Hematopoietic multipotent progenitor cell treated with erythropoietin and hydrocortisone succinate and interleukin-3 and kit ligand, for 6 days (in vitro differentiated cells): ENCODE measurements at regions not wholly inside any gene's neighbourhood (a gene's known extent, or its start where the extent isn't known, plus 50 kb on each side); places are given as distances from the start of the nearest gene placed in this dataset.
"Not testable (repeated sequence)": the region's sequence is repeated elsewhere in the genome, so short reads cannot be mapped to it uniquely, and the experiment has no call there.

Source experiments
- DNase-seq: peaks from one replicate; pipeline ENCODE4 v3.0.0-alpha.2; 2015

- no peak for DNase-seq
Observed at GRCh38 chr4:117135634-117136354, 50.4 kb upstream of the TRAM1L1 start.

DNA sequence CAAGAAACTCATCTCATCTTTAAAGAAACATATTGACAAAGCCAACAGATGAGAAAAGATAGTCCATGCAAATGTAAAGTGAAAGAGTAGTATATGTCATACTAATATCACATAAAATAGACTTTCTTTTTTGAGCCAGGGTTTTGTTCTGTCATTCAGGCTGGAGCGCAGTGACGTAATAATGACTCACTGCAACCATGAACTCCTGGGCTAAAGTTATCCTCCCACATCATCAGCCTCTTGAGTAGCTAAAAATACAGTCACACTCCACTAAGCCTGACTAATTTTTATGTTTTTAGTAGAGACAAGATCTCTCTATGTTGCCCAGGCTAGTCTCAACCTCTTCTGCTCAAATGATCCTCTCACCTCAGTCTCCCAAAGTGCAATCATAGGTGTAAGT lies 51.8 kb upstream of the TRAM1L1 start:
- DNase-seq, result no peak

DNA sequence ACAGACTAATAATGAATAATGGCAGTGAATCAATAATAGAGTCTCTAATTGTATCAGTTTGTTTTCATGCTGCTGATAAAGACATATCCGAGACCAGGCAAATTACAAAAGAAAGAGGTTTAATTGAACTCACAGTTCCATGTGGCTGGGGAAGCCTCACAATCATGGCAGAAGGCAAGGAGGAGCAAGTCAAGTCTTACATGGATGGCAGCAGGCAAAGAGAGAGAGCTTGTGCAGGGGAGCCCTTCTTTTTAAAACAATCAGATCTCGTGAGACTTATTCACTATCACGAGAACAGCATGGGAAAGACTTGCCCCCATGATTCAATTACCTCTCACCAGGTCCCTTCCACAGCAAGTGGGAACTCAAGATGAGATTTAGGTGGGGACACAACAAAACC lies 53.4 kb upstream of the TRAM1L1 start:
- not testable (repeated sequence) for DNase-seq

DNA sequence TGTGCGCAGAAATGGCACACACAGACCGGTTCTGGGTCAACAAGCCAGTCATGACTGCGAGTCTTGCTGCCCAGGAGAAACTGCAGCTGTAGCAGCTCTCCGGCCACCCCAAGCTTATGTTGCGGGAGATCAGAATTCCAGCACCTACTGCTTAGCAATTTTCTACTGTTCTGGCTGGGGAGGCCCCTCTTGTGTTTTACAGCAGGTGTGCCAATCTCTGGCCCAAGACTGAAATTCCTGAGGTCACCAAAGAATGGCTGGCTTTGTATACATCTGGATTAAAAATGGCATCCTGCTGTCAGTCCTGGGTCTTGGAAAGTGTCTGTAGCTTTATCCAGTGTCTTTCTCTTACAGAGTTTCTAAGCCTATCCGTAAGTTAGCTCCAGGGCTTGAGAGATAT lies 68.9 kb upstream of the TRAM1L1 start:
- no peak for DNase-seq

GRCh38 chr4:117156806-117157205 lies 71.4 kb upstream of the TRAM1L1 start:
- no peak for DNase-seq

DNA sequence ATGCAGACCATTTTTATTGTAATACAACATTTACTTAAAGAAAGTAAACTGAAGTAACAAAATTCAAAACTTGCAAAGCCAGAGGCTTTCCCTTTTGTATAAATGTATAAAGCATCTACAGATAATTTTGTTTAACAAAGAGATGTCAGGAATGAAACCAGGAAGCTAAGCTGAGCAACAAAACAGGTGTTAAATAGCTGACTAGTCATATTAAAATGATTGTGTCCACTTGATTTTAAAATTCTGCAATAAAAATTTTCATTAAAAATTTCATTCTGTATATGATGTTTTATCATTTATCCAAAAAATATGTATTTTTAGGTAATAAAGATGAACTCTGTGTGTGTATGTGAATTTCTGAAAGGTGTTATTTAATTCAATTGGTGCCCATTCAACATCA lies 72.0 kb upstream of the TRAM1L1 start:
- no peak for DNase-seq

- no peak for DNase-seq
Observed at GRCh38 chr4:117162976-117163375, 77.6 kb upstream of the TRAM1L1 start.

- DNase-seq, result peak; percentile 1
Observed at GRCh38 chr4:117164338-117164737, 79.0 kb upstream of the TRAM1L1 start.

- DNase-seq, result not testable (repeated sequence)
Observed at GRCh38 chr4:117175369-117175768, 90.0 kb upstream of the TRAM1L1 start.

- DNase-seq, result no peak
Observed at GRCh38 chr4:117203231-117203630, 117.9 kb upstream of the TRAM1L1 start.

DNA sequence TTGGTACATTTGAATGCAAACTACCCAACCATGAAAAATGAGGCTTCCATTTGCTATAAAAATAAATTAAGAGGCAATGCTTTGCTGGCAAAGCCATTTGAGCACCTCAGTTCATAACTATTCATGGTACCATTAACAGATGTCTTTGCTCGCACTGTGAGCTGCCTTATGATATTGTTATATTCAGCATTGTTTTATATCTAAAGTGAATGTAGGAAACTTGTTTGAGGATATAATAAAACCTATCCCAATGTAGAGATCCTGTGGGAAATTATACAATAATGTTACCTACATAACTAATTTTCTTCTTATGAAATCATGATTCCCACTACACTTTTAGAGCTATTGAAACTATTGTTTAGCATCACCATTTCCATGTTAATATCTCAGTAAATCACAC lies 125.2 kb upstream of the TRAM1L1 start:
- no peak for DNase-seq

DNA sequence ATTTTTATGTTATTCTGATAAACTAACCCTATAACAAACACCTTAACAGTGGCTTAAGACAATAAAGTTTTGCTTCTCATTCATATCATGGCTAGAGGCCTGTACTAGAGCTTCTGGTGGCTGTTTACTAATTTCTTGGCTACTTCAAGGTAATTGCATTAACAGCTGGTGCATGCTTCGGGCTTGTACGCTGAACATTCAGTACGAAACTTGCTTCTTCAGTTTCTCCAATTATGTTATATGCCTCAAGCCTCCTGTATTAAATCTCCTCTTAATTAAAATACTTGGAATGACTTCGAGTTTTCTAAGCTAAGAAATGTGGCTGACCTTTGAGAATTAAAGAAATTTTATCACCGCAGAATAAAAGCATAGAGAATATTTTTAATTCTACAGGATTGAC lies 138.9 kb upstream of the TRAM1L1 start:
- DNase-seq, result no peak

DNA sequence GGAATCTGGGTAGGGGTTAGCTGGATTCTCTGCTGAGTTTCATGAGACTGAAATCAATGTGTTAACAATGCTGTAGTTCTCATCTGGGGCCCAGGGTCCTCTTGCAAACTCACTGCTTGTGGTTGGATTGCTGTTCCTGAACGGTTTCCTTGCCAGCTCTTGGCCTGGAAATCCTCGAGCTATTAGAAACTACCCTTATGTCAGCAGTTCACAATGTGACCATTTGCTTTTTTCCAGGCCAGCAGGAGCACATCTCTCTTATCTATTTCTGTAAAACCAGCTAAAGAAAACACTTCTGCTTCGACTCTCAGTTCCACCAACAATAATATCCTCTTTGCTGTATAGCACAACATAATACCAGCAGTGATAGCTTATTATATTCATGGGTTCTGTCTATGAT lies 140.1 kb upstream of the TRAM1L1 start:
- DNase-seq, result no peak

- no peak for DNase-seq
Observed at GRCh38 chr4:117227925-117228324, 142.5 kb upstream of the TRAM1L1 start.

GRCh38 chr4:117239434-117239833 lies 154.1 kb upstream of the TRAM1L1 start:
- DNase-seq, result no peak

- no peak for DNase-seq
Observed at GRCh38 chr4:117249333-117249732, 164.0 kb upstream of the TRAM1L1 start.

GRCh38 chr4:117264072-117264471 lies 178.7 kb upstream of the TRAM1L1 start:
- DNase-seq, result no peak

GRCh38 chr4:117267317-117267716 lies 181.9 kb upstream of the TRAM1L1 start:
- DNase-seq, result no peak

DNA sequence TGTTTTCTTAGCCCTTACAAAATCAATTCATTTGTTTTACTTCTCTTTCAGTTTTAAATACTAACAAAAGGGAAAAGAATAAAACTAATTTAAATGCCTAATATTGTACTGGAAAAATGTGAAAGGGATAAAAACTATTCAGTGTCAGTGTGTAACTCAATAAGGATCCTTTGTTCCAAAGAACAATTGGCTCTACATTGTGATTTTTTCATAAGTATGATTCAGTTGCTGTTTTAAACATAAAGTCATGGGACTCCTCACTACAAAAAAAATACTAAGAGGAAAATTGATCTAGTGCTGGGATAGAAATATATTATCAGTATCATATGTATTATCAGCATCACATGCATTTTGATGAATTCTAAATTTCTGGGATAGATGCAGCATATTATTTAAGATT lies 199.4 kb upstream of the TRAM1L1 start:
- no peak for DNase-seq

DNA sequence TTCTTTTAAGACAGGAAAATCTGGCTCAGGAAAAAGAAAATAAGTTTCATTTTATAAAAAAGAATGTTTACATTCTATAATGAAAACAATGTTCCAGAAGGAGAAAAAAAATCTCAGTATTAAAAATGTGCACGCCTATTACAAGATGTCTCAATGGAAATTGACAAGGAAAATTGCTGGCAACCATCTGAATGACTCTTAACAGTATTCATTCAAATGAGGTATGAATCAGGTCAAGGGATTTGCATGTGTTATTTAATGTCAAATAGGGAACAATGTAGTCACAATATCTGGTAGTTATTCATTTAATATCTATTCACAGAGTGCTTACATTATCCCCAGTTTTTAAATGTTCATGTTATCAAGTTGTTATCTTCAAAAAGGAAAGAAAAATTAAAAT lies 208.4 kb upstream of the TRAM1L1 start:
- DNase-seq, result no peak

- no peak for DNase-seq
Observed at GRCh38 chr4:117302226-117302625, 216.8 kb upstream of the TRAM1L1 start.

DNA sequence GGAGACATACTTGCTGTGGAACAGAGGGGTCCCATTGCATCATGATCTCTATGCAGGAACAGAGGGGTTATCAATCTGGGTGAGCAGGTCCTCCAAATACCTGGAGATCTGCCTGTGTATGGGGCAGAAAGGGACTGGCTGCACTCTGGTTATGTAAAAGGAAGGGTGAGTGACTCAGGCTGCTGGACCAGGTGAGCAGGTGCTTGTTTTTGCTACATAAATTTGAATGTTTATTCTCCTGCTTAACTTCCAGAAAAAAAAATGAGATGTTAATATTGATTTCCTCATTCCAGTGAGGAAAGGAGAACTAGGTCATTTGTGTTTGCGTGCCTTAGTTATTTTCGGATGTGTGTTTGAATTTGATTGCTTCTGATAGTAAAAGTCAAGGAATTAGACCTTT lies 225.8 kb upstream of the TRAM1L1 start:
- DNase-seq, result no peak

DNA sequence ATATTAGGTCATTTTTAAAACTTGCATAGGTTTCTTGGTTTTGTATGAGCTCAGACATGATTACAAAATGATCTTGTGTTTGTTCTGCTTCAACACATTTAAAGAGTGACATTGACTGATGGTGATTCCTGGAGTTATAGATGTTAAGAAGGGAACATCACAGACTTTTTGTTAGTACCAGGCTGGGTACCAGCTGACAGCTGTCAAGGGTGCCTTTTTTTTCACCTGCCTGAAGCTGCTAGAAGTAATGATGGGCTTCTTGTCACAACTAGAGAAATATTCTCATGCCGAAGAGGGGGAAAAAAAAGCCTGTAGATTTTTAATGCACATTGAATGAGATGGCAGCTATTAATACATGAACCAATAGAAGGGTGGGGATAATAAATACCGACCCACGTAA lies 226.6 kb upstream of the TRAM1L1 start:
- DNase-seq, result no peak

GRCh38 chr4:117324851-117325491 lies 239.6 kb upstream of the TRAM1L1 start:
- DNase-seq, result no peak

DNA sequence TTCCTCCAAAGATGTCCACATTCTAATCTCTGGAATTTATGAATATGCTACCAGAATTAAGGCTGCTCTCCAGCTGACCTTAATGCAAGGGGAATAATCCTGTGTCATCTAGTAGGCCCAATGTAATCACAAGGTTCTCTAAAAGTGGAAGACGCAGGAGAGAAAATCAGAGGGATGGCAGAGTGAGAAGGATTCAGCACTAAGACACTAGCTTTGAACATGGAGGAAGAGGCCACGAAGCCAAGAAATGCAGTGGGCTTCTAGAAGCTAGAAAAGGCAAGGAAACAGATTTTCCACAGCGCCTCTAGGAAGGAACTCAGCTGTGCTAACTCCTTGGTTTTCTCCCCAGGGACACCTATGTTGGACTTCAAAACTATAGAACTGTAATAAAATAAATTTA lies 240.7 kb upstream of the TRAM1L1 start:
- no peak for DNase-seq
